ENCODE measurements at regions not wholly inside any gene's neighbourhood (a gene's known extent, or its start where the extent isn't known, plus 50 kb on each side); places are given as distances from the start of the nearest gene placed in this dataset.

DNA sequence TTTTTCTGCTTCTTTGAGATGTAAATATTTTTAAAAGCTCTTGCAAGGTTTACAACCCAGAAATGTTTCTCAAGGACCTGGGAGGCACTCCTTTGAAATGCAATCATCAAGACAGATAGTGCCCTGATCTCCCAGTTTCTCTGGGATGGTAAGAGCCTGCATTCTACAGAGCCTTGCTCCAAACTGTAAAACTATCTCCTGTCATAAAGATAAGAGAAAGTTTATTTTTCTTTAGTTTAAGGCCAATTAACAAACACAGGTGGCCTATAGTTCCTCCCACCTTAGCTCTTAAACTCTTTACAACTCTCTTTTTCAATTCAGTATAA lies 1231.1 kb upstream of the NUDT12 start:
- DNase-seq (ENCODE audit: insufficient read length, low spot score) (no peak), FAIRE-seq (no peak)

DNA sequence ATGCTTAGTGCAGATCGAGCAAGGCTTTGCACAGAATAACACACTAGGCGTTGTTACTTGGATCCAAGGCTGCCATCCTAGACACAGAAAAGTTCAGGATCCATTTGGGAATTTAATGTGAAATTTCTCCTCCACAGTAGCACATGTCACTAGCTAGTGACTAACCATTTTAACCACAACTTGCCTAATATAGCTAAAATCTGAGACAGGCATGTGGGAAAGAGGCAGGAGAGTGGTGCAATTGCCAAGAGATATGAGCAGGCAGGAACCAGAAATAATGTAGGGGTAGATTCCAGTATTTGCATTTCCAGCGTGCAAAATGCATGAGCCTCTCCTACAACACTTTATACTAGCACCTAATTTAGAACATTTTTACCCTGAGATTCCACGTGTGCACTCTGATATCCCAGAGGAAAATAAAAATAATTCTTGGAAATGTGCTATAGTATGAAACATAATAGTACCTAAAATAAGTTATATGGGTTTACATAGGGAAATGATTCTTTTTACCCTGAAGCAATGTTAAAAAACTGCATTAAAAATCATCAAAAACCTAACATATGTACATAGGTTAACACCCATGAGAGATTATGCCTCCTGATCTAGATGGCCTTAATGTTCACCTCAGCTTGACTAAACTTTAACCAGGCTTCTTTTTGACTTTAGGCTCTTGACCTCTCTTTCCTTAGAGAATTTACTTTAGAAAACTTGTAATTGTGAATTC lies 1230.6 kb upstream of the NUDT12 start:
- DNase-seq (ENCODE audit: insufficient read length, low spot score) (no peak), FAIRE-seq (no peak)

DNA sequence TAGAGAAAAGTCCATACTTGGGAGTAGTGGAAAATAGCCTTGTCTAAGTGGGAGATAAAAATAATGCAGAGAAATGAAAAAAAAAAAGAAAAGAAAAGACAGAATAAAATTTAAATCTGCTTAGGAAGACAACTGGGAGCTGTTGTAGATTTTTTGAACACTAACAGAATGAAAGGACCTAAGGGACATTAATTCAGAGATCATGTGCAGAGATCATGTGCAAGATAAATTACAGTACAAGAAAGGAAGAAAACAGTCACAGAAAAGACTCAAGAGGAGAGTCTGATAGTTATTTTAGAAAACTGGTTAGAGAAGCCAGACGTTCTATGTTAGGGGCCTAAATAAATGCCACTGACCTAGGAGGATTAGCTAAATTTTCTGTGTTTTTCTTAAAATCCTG lies 1226.8 kb upstream of the NUDT12 start:
- FAIRE-seq: no peak
- no peak for DNase-seq (ENCODE audit: insufficient read length, low spot score)

DNA sequence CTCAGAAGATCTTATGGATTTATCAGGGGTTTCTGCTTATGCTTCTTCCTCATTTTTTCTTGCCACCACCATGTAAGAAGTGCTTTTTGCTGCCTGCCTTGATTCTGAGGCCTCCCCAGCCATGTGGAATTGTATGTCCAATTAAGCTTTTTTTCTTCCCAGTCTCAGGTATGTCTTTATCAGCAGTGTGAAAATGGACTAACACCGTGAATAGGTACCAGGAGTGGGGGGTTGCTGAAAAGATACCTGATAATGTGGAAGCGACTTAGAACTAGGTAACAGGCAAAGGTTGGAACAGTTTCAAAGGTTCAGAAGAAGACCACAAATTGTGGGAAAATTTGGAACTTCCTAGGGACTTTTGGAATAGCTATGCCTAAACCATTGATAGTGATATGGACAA lies 1222.5 kb upstream of the NUDT12 start:
- no peak for FAIRE-seq
- DNase-seq (ENCODE audit: insufficient read length, low spot score): no peak

DNA sequence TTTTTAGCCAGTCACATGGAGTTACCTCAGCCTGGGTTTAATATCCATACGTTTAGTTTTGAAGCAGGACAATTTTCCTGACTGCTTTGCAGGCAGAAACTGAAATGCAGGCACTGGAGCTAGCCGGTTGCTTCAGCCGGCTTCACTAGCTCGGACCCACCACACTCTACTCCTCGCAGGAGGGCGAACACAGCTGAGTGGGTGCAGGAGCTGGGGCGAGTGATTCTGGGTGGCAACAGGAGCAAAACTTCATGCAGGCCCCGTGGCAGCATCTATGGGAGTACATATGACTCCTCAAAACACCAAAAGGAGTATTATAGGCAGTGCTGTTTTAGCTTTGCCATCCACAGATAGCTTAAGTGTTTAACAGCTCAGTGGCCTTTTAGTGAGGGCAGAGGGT lies 1211.8 kb upstream of the NUDT12 start:
- FAIRE-seq: no peak
- no peak for DNase-seq (ENCODE audit: insufficient read length, low spot score)

DNA sequence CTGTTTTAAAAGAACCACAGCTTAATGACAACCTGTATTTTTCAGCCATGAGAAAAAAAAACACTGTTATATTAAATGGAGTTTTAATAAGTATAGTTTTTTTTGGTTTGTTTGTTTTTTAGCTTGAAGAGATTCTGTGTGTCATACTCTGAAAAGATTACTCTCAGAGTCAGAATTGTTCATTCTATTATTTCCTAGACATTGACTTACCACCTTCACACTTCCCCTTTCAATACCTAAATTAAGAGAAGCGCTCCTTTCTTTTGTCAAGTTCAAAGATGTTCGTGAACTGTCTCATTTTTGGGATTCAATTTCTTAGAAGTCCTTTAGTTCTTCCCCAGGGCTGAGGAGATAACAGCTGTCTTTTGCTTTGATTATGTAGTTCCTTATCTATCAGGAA lies 1201.6 kb upstream of the NUDT12 start:
- no peak for FAIRE-seq
- no peak for DNase-seq (ENCODE audit: insufficient read length, low spot score)

DNA sequence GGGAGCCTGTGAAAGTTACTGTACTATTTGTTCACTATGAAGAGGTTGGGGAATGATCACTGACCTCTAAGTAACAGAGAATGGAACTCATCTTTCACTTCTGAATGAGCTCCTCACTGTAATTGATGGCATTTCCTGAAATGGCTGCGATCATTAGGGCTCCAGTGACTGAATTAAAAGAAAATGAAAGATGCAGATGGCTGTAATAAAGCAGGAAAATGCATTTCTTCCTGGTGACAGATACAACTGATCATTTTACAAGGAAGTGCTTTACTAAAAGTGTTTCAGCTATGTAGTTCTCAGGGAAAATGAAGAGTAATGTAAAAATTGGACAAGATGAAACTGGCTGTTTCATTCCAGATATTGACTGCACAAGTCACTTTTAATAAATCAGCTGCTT lies 1200.6 kb upstream of the NUDT12 start:
- no peak for DNase-seq (ENCODE audit: insufficient read length, low spot score)
- no peak for FAIRE-seq

DNA sequence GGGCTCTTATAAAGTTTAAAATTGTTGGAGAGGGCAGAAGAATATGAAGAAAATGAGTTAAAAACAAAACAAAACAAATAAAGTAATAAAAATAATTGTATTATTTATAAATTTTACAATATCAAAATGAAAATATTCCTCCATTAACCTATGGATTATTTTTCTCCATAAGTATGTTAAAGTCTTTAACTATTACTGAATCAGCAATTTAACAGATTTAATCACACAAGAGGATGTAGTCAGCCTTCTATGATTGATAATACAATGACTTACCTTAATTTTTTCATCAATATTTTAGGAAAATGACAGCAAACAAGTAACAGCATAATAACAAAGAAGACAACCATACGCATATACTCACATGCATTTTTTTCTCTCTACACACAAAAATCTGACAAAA lies 1195.3 kb upstream of the NUDT12 start:
- no peak for FAIRE-seq
- DNase-seq (ENCODE audit: insufficient read length, low spot score): no peak

DNA sequence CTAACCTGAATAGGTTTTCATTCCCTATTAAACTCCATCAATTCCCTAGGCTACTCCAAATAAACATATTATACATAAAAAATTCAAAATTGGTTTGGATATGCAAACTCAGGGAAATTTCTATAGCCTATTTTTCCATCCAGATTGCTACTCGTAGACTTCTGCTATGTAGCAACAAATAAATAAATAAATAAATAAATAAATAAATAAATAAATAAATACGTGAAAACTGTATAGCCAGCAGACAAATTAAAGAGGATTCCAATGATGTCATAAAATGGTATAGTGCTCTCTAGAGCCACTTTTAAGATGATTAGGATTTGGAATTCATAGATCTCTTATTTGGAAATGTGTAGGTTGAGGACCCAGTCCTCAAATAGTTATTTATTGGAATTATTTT lies 1193.2 kb upstream of the NUDT12 start:
- no peak for DNase-seq (ENCODE audit: insufficient read length, low spot score)
- no peak for FAIRE-seq

DNA sequence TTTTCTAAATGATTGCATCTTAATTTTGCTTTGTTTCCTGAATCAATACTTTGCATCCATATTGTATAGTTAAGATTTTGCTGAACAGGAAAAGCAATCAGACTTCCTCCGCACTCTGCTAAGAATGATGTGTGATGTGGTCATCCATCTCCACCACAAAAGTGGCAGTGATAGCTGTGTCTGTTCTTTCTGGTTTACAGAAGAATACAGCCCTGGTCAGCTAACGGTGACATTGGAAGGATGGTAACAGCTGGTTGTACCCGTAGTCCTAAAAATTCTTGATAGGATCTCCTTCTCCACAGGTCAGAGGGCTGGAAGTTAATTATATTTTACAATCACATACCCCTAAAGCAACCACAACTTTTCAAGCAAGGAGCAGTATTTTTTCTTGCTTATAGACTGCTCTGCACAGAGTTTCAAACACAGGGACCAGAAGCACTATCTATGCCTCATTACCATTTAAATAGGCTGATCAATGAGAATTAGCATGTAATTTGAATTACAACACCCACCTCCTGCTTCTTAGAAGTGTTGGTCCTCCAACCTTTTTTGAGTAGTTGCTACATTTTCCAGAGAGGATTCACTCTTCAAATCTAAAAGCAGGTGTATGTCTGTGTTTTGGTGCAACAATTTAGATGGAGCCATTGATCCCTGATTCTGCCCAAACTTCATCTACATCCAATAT lies 1191.9 kb upstream of the NUDT12 start:
- DNase-seq (ENCODE audit: insufficient read length, low spot score) (no peak), FAIRE-seq (no peak)

DNA sequence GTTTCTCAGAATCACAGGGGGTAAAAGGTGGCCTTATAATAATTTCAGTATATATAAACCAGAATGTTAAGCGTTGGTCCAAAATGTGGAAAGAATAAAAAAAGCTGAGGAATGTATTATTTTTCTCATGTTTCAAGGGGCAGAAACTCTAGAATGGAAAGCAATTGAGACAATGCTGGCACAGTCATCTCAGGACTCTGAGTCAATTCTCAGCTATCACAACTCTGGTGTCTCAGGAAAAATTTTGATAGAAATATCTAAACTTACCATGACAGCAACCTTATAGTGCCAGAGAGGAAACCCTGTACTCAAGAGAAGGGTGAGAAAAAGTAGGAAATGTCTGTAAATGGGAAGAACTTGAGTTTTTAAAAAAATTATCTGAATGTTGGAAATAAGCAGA lies 1189.4 kb upstream of the NUDT12 start:
- FAIRE-seq (no peak), DNase-seq (ENCODE audit: insufficient read length, low spot score) (no peak)

DNA sequence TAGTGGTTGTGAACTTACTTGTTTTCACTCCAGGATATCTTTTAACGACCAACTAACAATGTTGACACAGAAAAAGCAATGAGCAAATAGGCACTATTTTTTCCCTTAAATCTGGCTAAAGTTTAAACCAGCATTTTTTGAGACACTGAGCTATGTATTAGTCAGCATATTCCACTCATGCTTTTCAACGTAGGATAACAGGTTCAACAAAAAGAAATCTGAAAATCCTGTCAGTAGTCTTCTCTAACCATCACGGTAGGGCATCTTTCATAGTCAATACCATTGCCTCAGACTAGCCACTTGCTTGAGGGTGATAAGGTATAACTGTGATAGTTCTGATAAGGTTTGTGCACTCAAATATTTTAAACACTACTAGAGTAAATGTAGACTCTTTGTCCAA lies 1177.3 kb upstream of the NUDT12 start:
- FAIRE-seq (no peak), DNase-seq (ENCODE audit: insufficient read length, low spot score) (no peak)

DNA sequence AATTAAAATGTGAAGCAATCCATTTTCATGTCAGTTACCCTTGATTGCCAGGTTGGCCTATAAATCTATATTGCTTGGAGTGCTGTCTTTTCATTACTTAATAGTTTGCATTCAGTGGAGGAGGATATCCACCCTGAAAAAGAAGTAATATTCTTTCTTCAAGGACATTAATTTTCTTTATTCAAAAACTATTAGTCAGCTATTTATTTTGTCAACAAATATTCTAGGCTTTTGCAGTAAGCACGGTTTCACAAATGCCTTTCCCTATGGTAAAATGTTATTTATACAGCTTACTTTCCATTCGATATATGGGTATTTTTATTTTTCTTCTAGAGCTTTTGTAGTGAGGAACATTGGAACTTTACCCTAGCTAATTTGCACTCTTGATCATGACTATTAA lies 1176.9 kb upstream of the NUDT12 start:
- no peak for FAIRE-seq
- DNase-seq (ENCODE audit: insufficient read length, low spot score): no peak

DNA sequence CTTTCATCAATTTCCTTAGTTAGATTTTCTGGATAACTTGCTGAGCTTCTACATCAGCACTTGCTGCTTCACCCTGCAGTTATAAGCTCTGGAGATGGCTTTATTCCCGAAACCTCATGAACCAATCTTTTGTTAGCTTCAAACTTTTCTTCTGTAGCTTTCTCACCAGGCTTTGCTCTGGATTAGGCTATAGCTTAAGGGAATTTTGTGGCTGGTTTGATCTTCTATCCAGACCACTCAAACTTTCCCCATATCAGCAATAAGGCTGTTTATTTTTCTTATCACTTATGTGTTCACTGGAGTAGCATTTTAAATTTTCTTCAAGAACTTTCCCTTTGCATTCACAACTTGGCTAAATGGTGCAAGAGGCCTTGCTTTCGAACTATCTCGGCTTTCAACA lies 1173.5 kb upstream of the NUDT12 start:
- FAIRE-seq: no peak
- no peak for DNase-seq (ENCODE audit: insufficient read length, low spot score)

DNA sequence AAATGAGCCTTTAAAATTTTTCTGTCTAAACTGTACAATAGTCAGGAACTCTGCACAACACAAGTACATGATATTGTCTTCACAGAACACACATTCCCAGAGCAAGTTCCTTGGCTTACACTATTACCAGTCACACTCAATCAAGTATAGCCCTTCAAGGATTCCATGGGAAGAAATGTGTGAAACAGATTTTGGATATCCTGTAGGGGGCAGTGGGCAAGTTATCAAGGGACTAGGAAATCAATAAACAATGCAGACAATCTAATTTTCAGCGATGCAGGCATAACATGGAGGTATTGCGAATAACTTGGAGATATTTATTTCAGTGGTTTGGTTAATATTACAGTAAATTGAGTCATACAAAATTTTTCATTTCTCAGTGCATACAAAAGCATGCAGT lies 1171.5 kb upstream of the NUDT12 start:
- DNase-seq (ENCODE audit: insufficient read length, low spot score): no peak
- no peak for FAIRE-seq

DNA sequence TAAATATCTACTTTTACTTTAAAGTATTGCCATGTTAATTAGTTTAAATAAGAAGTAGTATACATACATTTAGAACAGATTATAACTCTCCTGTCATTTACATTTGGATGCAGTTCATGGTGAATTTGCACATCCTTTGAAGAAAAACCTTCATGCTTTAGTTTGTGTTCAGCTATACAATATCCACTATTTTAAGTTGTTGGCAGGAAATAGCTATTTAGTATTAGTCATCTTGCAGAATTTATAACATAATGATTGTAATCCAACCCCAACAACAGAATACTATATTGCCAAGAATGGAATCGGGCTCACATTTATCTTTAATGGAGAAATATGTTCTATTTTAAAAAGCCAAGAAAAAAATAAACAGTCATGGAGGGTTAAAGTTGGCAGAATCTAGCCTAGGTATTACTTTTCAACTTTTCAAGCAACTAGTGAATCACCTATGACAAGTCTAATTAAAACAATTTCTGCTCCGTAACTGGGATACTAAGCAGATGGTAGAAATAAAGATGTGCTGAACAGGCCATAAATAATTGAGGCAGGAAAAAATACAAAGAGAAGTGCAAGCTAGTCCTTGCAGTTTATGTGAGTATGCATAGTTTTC lies 1170.6 kb upstream of the NUDT12 start:
- FAIRE-seq: no peak
- DNase-seq (ENCODE audit: insufficient read length, low spot score): no peak

DNA sequence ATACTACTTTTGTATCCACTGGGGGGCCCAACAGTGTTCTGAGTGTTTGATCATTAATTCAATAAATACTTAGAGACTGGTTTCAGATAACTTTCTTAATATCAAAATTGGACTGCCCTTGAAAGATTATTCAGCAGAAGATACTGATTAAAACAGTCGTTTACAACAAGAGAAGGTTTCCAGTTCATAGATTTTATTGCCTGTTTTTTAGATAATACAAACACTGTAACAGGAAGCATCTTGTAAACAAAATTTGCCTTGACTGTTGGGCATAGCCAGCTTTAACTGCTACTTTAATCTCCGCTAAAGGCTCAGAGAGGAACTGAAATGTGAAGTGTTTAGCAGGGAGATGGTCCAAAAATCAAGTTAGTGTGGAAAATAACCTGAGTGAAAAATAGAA lies 1168.7 kb upstream of the NUDT12 start:
- FAIRE-seq (no peak), DNase-seq (ENCODE audit: insufficient read length, low spot score) (no peak)

DNA sequence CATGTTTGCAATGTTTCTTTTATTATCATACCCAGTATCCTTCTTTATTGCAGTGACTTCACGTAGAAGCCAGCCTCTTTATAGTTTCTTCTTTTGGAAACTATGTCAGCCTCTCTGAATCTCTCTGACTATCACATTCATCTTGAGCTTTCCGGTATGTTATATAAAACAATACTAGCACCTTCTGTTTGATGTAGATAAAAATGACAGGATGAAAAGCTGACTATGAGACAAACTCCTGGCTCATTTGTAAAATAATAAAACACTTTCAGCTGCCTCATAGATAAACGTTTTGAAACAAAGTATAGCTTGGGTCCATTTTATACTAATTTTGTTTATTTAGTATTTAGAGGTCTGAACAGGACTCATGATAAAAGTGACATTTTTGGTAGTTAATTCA lies 1145.4 kb upstream of the NUDT12 start:
- FAIRE-seq: no peak
- DNase-seq (ENCODE audit: insufficient read length, low spot score): no peak

DNA sequence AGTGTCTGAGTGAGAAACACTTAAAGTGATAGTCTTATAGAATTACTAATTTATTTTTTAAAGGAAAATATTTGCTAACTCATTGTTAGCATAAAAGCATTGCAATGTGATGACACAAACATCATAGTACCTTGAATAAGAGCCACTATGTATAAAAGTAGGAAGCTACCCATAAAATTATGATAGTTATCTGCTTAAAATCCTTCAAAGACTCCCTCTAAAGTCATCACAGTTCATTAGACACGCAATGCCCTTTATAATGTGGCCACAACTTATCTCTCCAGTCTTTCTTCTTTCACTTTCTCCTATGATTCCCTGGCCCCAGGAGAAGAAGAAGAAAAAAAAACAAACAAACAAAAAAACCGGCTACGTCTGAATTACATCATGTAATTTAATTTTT lies 1144.0 kb upstream of the NUDT12 start:
- FAIRE-seq: no peak

DNA sequence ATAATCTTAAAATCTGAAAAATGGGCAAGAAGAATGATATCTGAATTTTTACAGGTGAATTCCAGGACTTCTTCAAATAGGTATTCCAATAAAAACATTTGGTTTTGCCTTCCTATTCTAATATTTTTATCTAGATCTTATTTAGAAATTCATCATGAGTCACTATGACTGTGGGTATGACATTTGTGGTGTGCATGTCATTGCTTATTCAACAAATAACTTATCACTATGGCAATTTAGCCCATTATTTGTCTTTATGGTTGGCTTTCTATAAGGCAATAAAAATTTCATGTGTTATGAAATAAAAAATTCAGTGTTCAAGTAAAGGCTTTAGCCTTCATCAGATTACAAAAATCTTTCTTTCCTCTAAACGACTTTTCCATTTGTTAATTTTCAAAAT lies 1139.6 kb upstream of the NUDT12 start:
- no peak for FAIRE-seq
- DNase-seq (ENCODE audit: insufficient read length, low spot score): no peak

More for the DNA sequence above, 1144.0 kb upstream of the NUDT12 start:
- DNase-seq (ENCODE audit: insufficient read length, low spot score): no peak

DNA sequence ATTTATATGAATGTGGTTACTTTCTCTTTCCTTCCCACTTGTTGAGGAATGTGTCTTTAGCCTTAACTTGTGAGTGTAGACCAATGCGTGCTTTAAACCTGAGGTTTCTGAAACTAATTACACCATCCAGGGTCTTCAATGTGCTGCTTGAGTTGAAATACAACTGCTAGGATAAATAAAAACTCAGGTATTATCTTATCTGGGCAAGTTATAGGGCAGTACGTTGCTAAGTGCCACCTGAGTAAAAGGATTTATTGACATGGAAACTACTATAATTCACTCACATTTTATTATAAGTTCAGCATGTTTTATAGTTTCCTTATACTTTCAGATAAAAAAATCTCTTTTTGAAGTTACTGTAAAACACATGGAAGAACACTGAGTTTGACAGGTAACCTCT lies 1136.8 kb upstream of the NUDT12 start:
- DNase-seq (ENCODE audit: insufficient read length, low spot score) (no peak), FAIRE-seq (no peak)

DNA sequence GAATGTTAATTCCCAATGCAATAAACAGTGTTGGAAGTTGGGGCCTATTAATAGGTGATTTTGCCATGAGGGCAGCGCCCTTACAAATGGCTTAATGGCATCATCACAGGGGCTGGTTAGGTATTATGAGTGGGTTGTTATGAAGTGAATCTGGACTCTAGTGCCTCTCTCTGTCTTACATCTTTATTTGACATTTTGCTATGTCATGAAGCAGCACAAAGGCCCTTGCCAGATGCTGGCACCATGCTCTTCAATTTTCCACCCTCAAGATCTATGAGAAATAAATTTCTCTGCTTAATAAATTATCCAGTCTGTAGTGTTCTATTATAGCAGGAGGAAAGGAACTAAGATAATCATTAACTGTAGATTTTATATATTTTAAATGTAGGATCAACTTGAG lies 1098.7 kb upstream of the NUDT12 start:
- no peak for FAIRE-seq
- no peak for DNase-seq (ENCODE audit: insufficient read length, low spot score)
